HepG2 (cell line): ENCODE measurements at regions not wholly inside any gene's neighbourhood (a gene's known extent, or its start where the extent isn't known, plus 50 kb on each side); places are given as distances from the start of the nearest gene placed in this dataset.

Experiments
- ATAC-seq: fragments of 200-7000 bp; cut with Tn5 transposase; 3 replicates; pipeline ENCODE4 v1.9.1; 2020; ENCODE audit warnings: mild to moderate bottlenecking, moderate library complexity
- BruUV-seq: library from RNA; stranded (reverse); fragments of 400-500 nt; replicated peaks from 2 replicates; lab custom pipeline; 2021; lab: Mats Ljungman, UMichigan
- CTCF ChIA-PET: fragments of 300-600 bp; formaldehyde crosslinking; extraction: SDS; loops from one replicate; lab custom pipeline; 2021; ENCODE audit warnings: low total read pairs, inconsistent platforms, low intra/inter-chr PET ratio; lab: Yijun Ruan, JAX
- POLR2A ChIA-PET: fragments of 350-600 bp; sonication (Branson Sonifier 250); formaldehyde crosslinking; loops from one replicate; lab custom pipeline; 2020; ENCODE audit warnings: antibody characterized with exemption, inconsistent platforms; lab: Yijun Ruan, JAX
- DNase-seq: peaks from one replicate; pipeline ENCODE4 v3.0.0-alpha.2; 2015; ENCODE audit warnings: low spot score
- FAIRE-seq: peaks from 3 replicates; lab custom pipeline; 2011; peaks lifted over from hg19 to GRCh38; lab: Jason Lieb, UNC
- H2AFZ ChIP-seq: one replicate; pipeline ENCODE4 v1.6.1; 2011; ENCODE audit warnings: low read length, inconsistent platforms
- H3K27ac ChIP-seq: fragments of 300-600 bp; 3 replicates; pipeline ENCODE4 v1.8.0; 2011; ENCODE audit warnings: mixed run types, mild to moderate bottlenecking, mixed read lengths, low read length, inconsistent platforms; ENCODE audit not compliant: insufficient read depth; ENCODE audit errors: extremely low read length
- H3K27me3 ChIP-seq, 2 experiments: fragments of 200-600 bp in 1 of 2; 2 replicates in 1 of 2; 3 replicates in 1 of 2; pipeline versions ENCODE4 v1.6.0 to v1.8.0; 2011; ENCODE audit warnings: low read length in 2 of 2, mild to moderate bottlenecking in 2 of 2, moderate library complexity in 2 of 2, inconsistent platforms in 1 of 2; ENCODE audit not compliant: insufficient read depth in 2 of 2, control insufficient read depth in 1 of 2
- H3K36me3 ChIP-seq, 2 experiments: fragments of 200-600 bp in 1 of 2; replicated peaks in 1 of 2; 2 replicates in 1 of 2; 3 replicates in 1 of 2; pipeline versions ENCODE4 v1.5.1 to v1.8.0; 2011; ENCODE audit warnings: low read length in 2 of 2, inconsistent platforms in 1 of 2; ENCODE audit not compliant: insufficient read depth in 2 of 2, control insufficient read depth in 1 of 2
- H3K4me1 ChIP-seq: 2 replicates; pipeline ENCODE4 v1.5.1; 2012; ENCODE audit warnings: low read length, inconsistent platforms; ENCODE audit not compliant: insufficient read depth
- H3K4me2 ChIP-seq: 2 replicates; pipeline ENCODE4 v1.6.0; 2011; ENCODE audit warnings: low read depth, low read length, inconsistent platforms
- H3K4me3 ChIP-seq, 3 experiments: fragments of 200-600 bp in 1 of 3; sonication (generic), shearing (Covaris generic) in 1 of 3; replicated peaks in 1 of 3; 2 replicates each; pipeline ENCODE4 v1.5.1; 2011 to 2016; ENCODE audit warnings: low read length in 3 of 3, inconsistent platforms in 2 of 3, low read depth in 2 of 3, mild to moderate bottlenecking in 2 of 3, control low read depth in 1 of 3, mixed read lengths in 1 of 3; ENCODE audit not compliant: insufficient read depth in 1 of 3
- H3K79me2 ChIP-seq: one replicate; pipeline ENCODE4 v1.6.1; 2011; ENCODE audit warnings: low read length, inconsistent platforms; ENCODE audit not compliant: insufficient read depth
- H3K9ac ChIP-seq: 2 replicates; pipeline ENCODE4 v1.6.0; 2011; ENCODE audit warnings: mild to moderate bottlenecking, low read depth, low read length, inconsistent platforms; ENCODE audit not compliant: insufficient read depth
- H3K9me3 ChIP-seq: 2 replicates; pipeline ENCODE4 v1.5.1; 2012; ENCODE audit warnings: mild to moderate bottlenecking, low read length
- H4K20me1 ChIP-seq: 2 replicates; pipeline ENCODE4 v1.6.0; 2011; ENCODE audit warnings: inconsistent platforms, mild to moderate bottlenecking, low read length, moderate library complexity; ENCODE audit not compliant: insufficient read depth
- DPF2 ChIP-seq: sonication (generic); formaldehyde crosslinking; IDR thresholded peaks from 2 replicates; pipeline ENCODE4 v1.4.0; 2020; ENCODE audit warnings: mild to moderate bottlenecking, low read depth, missing genetic modification reagents, borderline replicate concordance
- GATAD1 ChIP-seq: IDR thresholded peaks from 2 replicates; pipeline ENCODE4 v1.6.1; 2016; ENCODE audit warnings: missing genetic modification reagents, missing compliant biosample characterization
- TAF15 ChIP-seq: fragments of 200-400 bp; formaldehyde crosslinking; IDR thresholded peaks from one replicate; pipeline ENCODE4 v1.6.1; 2018; ENCODE audit warnings: mild to moderate bottlenecking, low read depth, low read length; ENCODE audit not compliant: poor library complexity, severe bottlenecking
- ZMYM3 ChIP-seq: sonication (generic); formaldehyde crosslinking; IDR thresholded peaks from 2 replicates; pipeline ENCODE4 v1.5.1; 2020; ENCODE audit warnings: mild to moderate bottlenecking, missing genetic modification reagents
- ZNF282 ChIP-seq: fragments of 450-650 bp; IDR thresholded peaks from 2 replicates; pipeline ENCODE4 v1.6.1; 2018; ENCODE audit not compliant: partially characterized antibody
- ZNF788 ChIP-seq: sonication (generic); formaldehyde crosslinking; IDR thresholded peaks from 2 replicates; pipeline ENCODE4 v1.5.0; 2020; ENCODE audit warnings: mild to moderate bottlenecking, missing genetic modification reagents, borderline replicate concordance
- ZNF891 ChIP-seq: sonication (generic); formaldehyde crosslinking; IDR thresholded peaks from 2 replicates; pipeline ENCODE4 v1.5.0; 2020; ENCODE audit warnings: mild to moderate bottlenecking, missing genetic modification reagents
- WGBS: methylation state at CpG from one replicate; pipeline ENCODE4 v1.1.6; 2017; ENCODE audit warnings: low lambda C conversion rate; 5-methylcytosine and 5-hydroxymethylcytosine counted together
- in situ Hi-C: cut with HindIII; loops from 2 replicates; pipeline ENCODE4 v1.10.0; 2017; ENCODE audit warnings: low pct_unique_long_range_greater_than_20kb; ENCODE audit not compliant: extremely low pct_ligation_motif_present
- intact Hi-C: fragments of 100-400 bp; cut with micrococcal nuclease; formaldehyde crosslinking; loops from one replicate; pipeline ENCODE4 v1.10.0; 2022; ENCODE audit not compliant: unreplicated experiment
- TF ChIP-seq, protein P1 (sequence below): sonication (generic); formaldehyde crosslinking; IDR thresholded peaks from 2 replicates; pipeline ENCODE4 v1.5.1; 2020; ENCODE audit warnings: mild to moderate bottlenecking, missing genetic modification reagents, moderate library complexity
- TF ChIP-seq, protein P2 (sequence below): conservative IDR thresholded peaks from 2 replicates; pipeline ENCODE4 v1.6.1; 2018; ENCODE audit warnings: missing genetic modification reagents
- TF ChIP-seq, protein P3 (sequence below): sonication (generic); formaldehyde crosslinking; IDR thresholded peaks from 2 replicates; pipeline ENCODE4 v1.5.0; 2020; ENCODE audit warnings: missing genetic modification reagents

DNA sequence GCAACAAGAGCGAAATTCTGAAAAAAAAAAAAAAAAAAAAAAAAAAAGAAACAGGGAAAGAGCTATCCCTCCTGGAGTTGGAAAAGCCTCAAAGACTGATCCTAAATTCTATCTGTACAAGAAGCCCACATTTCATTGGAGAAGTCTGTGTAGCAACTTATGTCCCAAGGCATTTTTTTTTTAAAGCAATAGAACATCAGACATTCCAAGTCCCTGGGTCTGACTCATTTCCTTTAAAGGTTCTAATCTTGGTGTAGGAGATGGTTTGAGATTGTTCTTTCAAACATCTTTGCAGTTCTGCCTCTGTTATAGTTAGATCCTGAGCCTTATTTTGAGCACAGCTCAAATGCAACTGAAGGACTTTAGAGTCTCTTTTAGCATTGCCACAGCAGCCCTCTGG, 706.5 kb upstream of the MIR17HG start:
- in situ Hi-C loops (no loop called here), intact Hi-C loops (no loop called here)
- DNase-seq = no peak
- Histone ChIP-seq H2AFZ (no peak overlapping the region), H3K79me2 (no peaks in the 10 kb centered on the region), H3K9ac (no peak overlapping the region), H3K27me3 (no peaks in the 10 kb centered on the region), H3K27ac (no peak overlapping the region), H4K20me1 (no peaks in the 10 kb centered on the region), H3K4me1 (no peaks in the 10 kb centered on the region), H3K4me2 (no peak overlapping the region), H3K9me3 (peaks cover 62% of the 10 kb centered on the region), H3K4me3 (no peak overlapping the region), H3K36me3 (no peaks in the 10 kb centered on the region)
- POLR2A ChIA-PET = no interaction called here
- no peak for ATAC-seq
- TF ChIP-seq ZNF891 (CRISPR knock-in tag) (no peak), ZNF788 (CRISPR knock-in tag) (no peak), GATAD1 (CRISPR knock-in tag) (no peak), TAF15 (no peak), DPF2 (CRISPR knock-in tag) (no peak), ZNF282 (no peak), ZMYM3 (CRISPR knock-in tag) (no peak)
- TF ChIP-seq, protein P1, sequence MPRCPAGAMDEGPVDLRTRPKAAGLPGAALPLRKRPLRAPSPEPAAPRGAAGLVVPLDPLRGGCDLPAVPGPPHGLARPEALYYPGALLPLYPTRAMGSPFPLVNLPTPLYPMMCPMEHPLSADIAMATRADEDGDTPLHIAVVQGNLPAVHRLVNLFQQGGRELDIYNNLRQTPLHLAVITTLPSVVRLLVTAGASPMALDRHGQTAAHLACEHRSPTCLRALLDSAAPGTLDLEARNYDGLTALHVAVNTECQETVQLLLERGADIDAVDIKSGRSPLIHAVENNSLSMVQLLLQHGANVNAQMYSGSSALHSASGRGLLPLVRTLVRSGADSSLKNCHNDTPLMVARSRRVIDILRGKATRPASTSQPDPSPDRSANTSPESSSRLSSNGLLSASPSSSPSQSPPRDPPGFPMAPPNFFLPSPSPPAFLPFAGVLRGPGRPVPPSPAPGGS (CRISPR knock-in tag) = no peak
- TF ChIP-seq, protein P2, sequence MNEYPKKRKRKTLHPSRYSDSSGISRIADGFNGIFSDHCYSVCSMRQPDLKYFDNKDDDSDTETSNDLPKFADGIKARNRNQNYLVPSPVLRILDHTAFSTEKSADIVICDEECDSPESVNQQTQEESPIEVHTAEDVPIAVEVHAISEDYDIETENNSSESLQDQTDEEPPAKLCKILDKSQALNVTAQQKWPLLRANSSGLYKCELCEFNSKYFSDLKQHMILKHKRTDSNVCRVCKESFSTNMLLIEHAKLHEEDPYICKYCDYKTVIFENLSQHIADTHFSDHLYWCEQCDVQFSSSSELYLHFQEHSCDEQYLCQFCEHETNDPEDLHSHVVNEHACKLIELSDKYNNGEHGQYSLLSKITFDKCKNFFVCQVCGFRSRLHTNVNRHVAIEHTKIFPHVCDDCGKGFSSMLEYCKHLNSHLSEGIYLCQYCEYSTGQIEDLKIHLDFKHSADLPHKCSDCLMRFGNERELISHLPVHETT (CRISPR knock-in tag) = no peak
- TF ChIP-seq, protein P3, sequence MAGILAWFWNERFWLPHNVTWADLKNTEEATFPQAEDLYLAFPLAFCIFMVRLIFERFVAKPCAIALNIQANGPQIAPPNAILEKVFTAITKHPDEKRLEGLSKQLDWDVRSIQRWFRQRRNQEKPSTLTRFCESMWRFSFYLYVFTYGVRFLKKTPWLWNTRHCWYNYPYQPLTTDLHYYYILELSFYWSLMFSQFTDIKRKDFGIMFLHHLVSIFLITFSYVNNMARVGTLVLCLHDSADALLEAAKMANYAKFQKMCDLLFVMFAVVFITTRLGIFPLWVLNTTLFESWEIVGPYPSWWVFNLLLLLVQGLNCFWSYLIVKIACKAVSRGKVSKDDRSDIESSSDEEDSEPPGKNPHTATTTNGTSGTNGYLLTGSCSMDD (CRISPR knock-in tag) = no peak
- WGBS = 12% methylated on average over 1 of the region's 1 CpG
- FAIRE-seq = no peak
- CTCF ChIA-PET = no interaction called here
- no TSS peak for BruUV-seq
